ENCODE measurements at regions not wholly inside any gene's neighbourhood (a gene's known extent, or its start where the extent isn't known, plus 50 kb on each side); places are given as distances from the start of the nearest gene placed in this dataset.

GRCh38 chr5:98638701-98639100, 134.8 kb upstream of the RGMB start:
- TF ChIP-seq GATA2 (IDR thresholded peaks at IDR 0.05; ENCODE audit: low read depth, low read length) = no peak
- no peak for TF ChIP-seq GATA3 (IDR thresholded peaks at IDR 0.05; ENCODE audit: low read depth, low read length)

Measured in SH-SY5Y (cell line).